Epithelial cell of esophagus (primary cell): ENCODE measurements at regions not wholly inside any gene's neighbourhood (a gene's known extent, or its start where the extent isn't known, plus 50 kb on each side); places are given as distances from the start of the nearest gene placed in this dataset.

Experiments used
- DNase-seq: peaks from one replicate; pipeline ENCODE4 v3.0.0; 2010; ENCODE audit warnings: low read depth
- H3K4me3 ChIP-seq: 2 replicates; pipeline ENCODE4 v1.5.1; 2011; ENCODE audit warnings: mild to moderate bottlenecking, low read length, control low read depth
- CTCF ChIP-seq: IDR thresholded peaks from 2 replicates; pipeline ENCODE4 v1.5.1; 2011; ENCODE audit warnings: low read depth, mild to moderate bottlenecking, low read length, control low read depth, inconsistent platforms; ENCODE audit not compliant: insufficient read depth; ENCODE audit errors: missing control alignments

DNA sequence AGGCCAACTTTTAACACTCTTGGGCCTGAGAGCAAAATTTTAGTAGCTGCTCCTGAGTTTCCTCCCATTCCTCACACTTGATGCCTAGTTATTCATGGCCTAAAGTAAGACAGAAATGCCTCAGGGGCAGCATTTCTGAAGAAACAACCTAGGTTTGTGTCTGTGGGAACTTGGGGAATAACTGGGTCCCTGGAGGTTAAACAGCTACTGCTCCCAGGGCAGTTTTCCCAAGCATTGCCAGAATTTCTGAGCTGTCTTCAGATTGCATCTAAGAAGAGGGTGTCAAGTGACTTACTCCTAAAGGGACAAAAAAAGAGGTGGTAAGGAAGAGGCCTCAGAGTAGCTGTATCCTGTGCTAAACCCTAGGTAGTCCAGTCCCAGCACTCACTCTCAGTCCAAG lies 130.8 kb upstream of the ACSL4 start:
- H3K4me3 ChIP-seq: no peak overlapping the region
- no peak for DNase-seq
- no peak for TF ChIP-seq CTCF

DNA sequence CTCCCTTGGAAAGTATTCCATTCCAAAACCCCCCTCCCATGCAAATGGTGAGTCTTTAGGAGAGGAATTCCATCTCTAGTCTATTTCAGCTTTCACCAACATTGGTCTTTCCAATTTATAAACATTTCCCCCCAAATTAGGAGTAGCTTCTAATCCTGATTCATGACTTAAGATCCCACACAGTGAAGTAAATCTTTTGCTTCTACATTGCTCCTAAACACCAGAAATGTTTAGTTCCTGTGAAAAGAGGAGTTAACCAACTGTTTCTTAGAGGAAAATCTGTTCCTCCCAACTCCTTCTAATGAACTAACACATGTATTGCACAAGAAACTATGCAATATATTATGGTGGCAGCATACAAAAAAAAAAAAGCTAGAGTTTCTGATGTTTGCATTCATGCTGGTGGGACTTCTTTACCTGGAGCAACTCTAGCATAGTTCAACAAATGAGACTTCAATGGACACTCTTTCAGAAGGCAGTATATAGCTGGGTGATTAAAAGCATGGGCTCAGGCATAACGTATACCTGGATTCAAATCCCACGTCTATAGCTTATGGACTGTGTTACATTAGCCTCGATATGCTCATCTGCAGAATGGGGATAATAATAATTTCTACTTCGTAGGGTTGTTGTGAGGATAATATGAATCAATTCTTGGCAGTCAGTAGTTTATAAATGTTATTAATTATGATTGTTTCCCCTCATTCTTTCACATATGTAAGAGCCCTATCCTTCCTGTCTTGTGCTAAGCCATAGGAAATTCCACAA lies 131.6 kb upstream of the TMEM164 start:
- TF ChIP-seq CTCF: no peak

DNA sequence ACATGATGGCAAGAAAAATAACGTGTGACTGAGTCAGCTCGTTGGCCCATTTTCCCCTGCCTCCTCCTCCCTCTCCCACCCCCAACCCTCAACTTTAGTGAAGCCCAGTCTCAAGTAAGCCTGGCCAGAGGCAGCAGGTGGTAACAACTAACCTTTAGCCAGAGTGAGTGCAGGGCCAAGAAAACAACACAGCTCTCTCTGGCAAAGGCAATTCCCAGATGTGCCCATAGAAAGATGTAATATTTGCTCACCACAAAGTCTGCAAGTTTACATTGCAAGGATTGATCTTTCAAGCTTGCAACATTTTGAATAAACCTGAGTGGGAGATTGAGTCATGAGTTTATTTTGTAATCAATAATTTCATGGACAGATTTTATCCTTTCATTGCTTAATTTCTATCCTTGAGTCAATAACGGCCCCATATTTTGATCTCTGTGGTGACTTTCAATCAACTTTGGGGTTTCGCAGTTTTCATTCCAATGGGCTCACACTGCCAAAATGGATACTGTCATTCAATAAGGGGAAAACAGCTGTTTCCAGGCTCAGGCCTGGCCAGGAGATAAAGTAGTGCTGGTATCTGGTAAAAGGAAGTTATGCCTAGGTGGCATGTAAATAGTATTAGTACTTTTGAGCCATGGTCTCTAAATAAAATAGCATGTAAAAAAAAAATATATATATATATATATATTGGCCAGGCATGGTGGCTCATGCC lies 130.7 kb upstream of the TMEM164 start:
- no peak for TF ChIP-seq CTCF
- no peak for DNase-seq
- H3K4me3 ChIP-seq: no peak overlapping the region

More for the DNA sequence above, 131.6 kb upstream of the TMEM164 start:
- DNase-seq: no peak
- H3K4me3 ChIP-seq: no peak overlapping the region

DNA sequence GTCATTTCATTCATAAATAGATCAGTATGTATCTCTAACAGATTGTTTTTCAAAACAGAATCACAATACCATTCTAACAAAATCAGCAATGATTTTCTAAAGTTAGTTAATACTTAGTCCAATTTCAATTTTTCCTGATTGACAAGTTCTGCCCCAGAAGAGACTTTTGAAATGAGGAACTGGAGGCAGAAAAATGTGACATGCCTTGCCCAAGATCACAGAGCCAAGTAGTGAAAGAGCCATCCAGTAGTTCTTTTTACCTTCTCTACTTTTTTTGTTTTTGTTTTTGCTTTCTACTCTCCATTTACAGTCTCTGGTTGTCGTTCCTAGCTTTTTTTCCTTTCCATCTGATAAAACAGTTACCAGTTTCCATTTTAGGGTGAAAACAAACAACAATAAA lies 129.3 kb upstream of the TMEM164 start:
- no peak overlapping the region for H3K4me3 ChIP-seq
- TF ChIP-seq CTCF: no peak
- DNase-seq: no peak

DNA sequence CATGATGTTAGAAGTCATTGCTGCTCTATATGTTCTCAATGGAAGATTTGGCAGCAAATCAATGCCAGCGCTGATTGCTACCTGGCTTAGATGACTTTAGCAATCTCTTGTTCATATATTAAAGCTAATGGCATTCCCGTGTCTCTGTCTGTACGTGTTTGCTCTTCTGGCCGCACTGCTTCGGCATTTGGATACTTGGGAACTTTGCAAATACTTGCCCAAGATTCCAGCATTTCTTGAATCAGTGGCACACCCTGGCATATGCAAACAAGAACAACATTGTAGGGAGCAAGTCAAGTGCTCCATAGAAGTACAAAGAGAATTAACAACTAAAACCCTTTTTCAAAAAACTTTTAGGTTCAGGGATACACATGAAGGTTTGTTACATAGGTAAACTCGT lies 128.9 kb upstream of the TMEM164 start:
- no peak for TF ChIP-seq CTCF
- no peak overlapping the region for H3K4me3 ChIP-seq
- DNase-seq: peak; percentile 85

GRCh38 chrX:109874548-109874947 lies 128.4 kb upstream of the TMEM164 start:
- no peak for TF ChIP-seq CTCF
- DNase-seq: peak; percentile 14
- H3K4me3 ChIP-seq: no peak overlapping the region
